ENCODE measurements at regions not wholly inside any gene's neighbourhood (a gene's known extent, or its start where the extent isn't known, plus 50 kb on each side); places are given as distances from the start of the nearest gene placed in this dataset.

- no peaks in the 10 kb centered on the region for H3K27me3 ChIP-seq (ENCODE audit: control insufficient read depth in 2 of 2, insufficient read depth in 1 of 2, low read length in 1 of 2)
- no peak overlapping the region for H3K27ac ChIP-seq (ENCODE audit: low read depth in 1 of 2, low read length in 1 of 2)
- H3K4me1 ChIP-seq (ENCODE audit: control insufficient read depth in 2 of 2, insufficient read depth in 2 of 2, low read length in 2 of 2) = no peaks in the 10 kb centered on the region
- no peak overlapping the region for H3K4me3 ChIP-seq (ENCODE audit: low read length in 2 of 2)
- H3K9me3 ChIP-seq (ENCODE audit: control insufficient read depth in 2 of 2, insufficient read depth in 1 of 2, low read length in 1 of 2) = no peaks in the 10 kb centered on the region
- WGBS = 95% methylated on average over 4 of the region's 4 CpGs
- no peak for DNase-seq (ENCODE audit: low read depth in 6 of 9, low spot score in 9 of 9)
- H3K36me3 ChIP-seq (ENCODE audit: control insufficient read depth in 2 of 2, insufficient read depth in 2 of 2, low read length in 1 of 2) = no peaks in the 10 kb centered on the region
These were observed 179.3 kb upstream of the NEBL start for GRCh38 chr10:21076381-21076780.

- Histone ChIP-seq H3K27ac (ENCODE audit: low read depth in 1 of 2, low read length in 1 of 2) (no peak overlapping the region), H3K4me1 (ENCODE audit: control insufficient read depth in 2 of 2, insufficient read depth in 2 of 2, low read length in 2 of 2) (no peaks in the 10 kb centered on the region), H3K4me3 (ENCODE audit: low read length in 2 of 2) (no peak overlapping the region), H3K27me3 (ENCODE audit: control insufficient read depth in 2 of 2, insufficient read depth in 1 of 2, low read length in 1 of 2) (no peaks in the 10 kb centered on the region), H3K9me3 (ENCODE audit: control insufficient read depth in 2 of 2, insufficient read depth in 1 of 2, low read length in 1 of 2) (no peaks in the 10 kb centered on the region), H3K36me3 (ENCODE audit: control insufficient read depth in 2 of 2, insufficient read depth in 2 of 2, low read length in 1 of 2) (no peaks in the 10 kb centered on the region)
- WGBS = 96% methylated on average over 6 of the region's 6 CpGs
- no peak for DNase-seq (ENCODE audit: low read depth in 6 of 9, low spot score in 9 of 9)
These were observed 178.8 kb upstream of the NEBL start for GRCh38 chr10:21075880-21076279.

GRCh38 chr10:21071001-21071673, 174.0 kb upstream of the NEBL start:
- Histone ChIP-seq H3K27ac (ENCODE audit: low read depth in 1 of 2, low read length in 1 of 2) (no peak overlapping the region), H3K27me3 (ENCODE audit: control insufficient read depth in 2 of 2, insufficient read depth in 1 of 2, low read length in 1 of 2) (no peaks in the 10 kb centered on the region), H3K9me3 (ENCODE audit: control insufficient read depth in 2 of 2, insufficient read depth in 1 of 2, low read length in 1 of 2) (no peaks in the 10 kb centered on the region), H3K4me1 (ENCODE audit: control insufficient read depth in 2 of 2, insufficient read depth in 2 of 2, low read length in 2 of 2) (no peaks in the 10 kb centered on the region), H3K4me3 (ENCODE audit: low read length in 2 of 2) (no peak overlapping the region), H3K36me3 (ENCODE audit: control insufficient read depth in 2 of 2, insufficient read depth in 2 of 2, low read length in 1 of 2) (no peaks in the 10 kb centered on the region)
- no peak for DNase-seq (ENCODE audit: low read depth in 6 of 9, low spot score in 9 of 9)
- 92% methylated on average over 3 of the region's 3 CpGs for WGBS

- no peaks in the 10 kb centered on the region for H3K27me3 ChIP-seq (ENCODE audit: control insufficient read depth in 2 of 2, insufficient read depth in 1 of 2, low read length in 1 of 2)
- DNase-seq (ENCODE audit: low read depth in 6 of 9, low spot score in 9 of 9) = no peak
- 81% methylated on average over 10 of the region's 10 CpGs for WGBS
- no peaks in the 10 kb centered on the region for H3K4me1 ChIP-seq (ENCODE audit: control insufficient read depth in 2 of 2, insufficient read depth in 2 of 2, low read length in 2 of 2)
- H3K27ac ChIP-seq (ENCODE audit: low read depth in 1 of 2, low read length in 1 of 2) = no peak overlapping the region
- no peaks in the 10 kb centered on the region for H3K9me3 ChIP-seq (ENCODE audit: control insufficient read depth in 2 of 2, insufficient read depth in 1 of 2, low read length in 1 of 2)
- no peak overlapping the region for H3K4me3 ChIP-seq (ENCODE audit: low read length in 2 of 2)
- no peaks in the 10 kb centered on the region for H3K36me3 ChIP-seq (ENCODE audit: control insufficient read depth in 2 of 2, insufficient read depth in 2 of 2, low read length in 1 of 2)
These were observed 173.0 kb upstream of the NEBL start for GRCh38 chr10:21069929-21070700.

- 83% methylated on average over 5 of the region's 5 CpGs for WGBS
- Histone ChIP-seq H3K4me3 (ENCODE audit: low read length in 2 of 2) (no peak overlapping the region), H3K27me3 (ENCODE audit: control insufficient read depth in 2 of 2, insufficient read depth in 1 of 2, low read length in 1 of 2) (no peaks in the 10 kb centered on the region), H3K36me3 (ENCODE audit: control insufficient read depth in 2 of 2, insufficient read depth in 2 of 2, low read length in 1 of 2) (no peaks in the 10 kb centered on the region), H3K9me3 (ENCODE audit: control insufficient read depth in 2 of 2, insufficient read depth in 1 of 2, low read length in 1 of 2) (no peaks in the 10 kb centered on the region), H3K27ac (ENCODE audit: low read depth in 1 of 2, low read length in 1 of 2) (no peak overlapping the region), H3K4me1 (ENCODE audit: control insufficient read depth in 2 of 2, insufficient read depth in 2 of 2, low read length in 2 of 2) (no peaks in the 10 kb centered on the region)
- no peak for DNase-seq (ENCODE audit: low read depth in 6 of 9, low spot score in 9 of 9)
These were observed 172.2 kb upstream of the NEBL start for GRCh38 chr10:21069278-21069677.

GRCh38 chr10:21068026-21068656, 171.0 kb upstream of the NEBL start:
- H3K4me1 ChIP-seq (ENCODE audit: control insufficient read depth in 2 of 2, insufficient read depth in 2 of 2, low read length in 2 of 2) = no peaks in the 10 kb centered on the region
- 83% methylated on average over 3 of the region's 3 CpGs for WGBS

GRCh38 chr10:21065621-21066248, 168.6 kb upstream of the NEBL start:
- H3K4me3 ChIP-seq (ENCODE audit: low read length in 2 of 2) = no peak overlapping the region
- H3K27me3 ChIP-seq (ENCODE audit: control insufficient read depth in 2 of 2, insufficient read depth in 1 of 2, low read length in 1 of 2) = no peaks in the 10 kb centered on the region
- H3K9me3 ChIP-seq (ENCODE audit: control insufficient read depth in 2 of 2, insufficient read depth in 1 of 2, low read length in 1 of 2) = no peaks in the 10 kb centered on the region
- DNase-seq (ENCODE audit: low read depth in 6 of 9, low spot score in 9 of 9) = no peak
- no peak overlapping the region for H3K27ac ChIP-seq (ENCODE audit: low read depth in 1 of 2, low read length in 1 of 2)
- 91% methylated on average over 2 of the region's 2 CpGs for WGBS
- H3K4me1 ChIP-seq (ENCODE audit: control insufficient read depth in 2 of 2, insufficient read depth in 2 of 2, low read length in 2 of 2) = no peaks in the 10 kb centered on the region
- no peaks in the 10 kb centered on the region for H3K36me3 ChIP-seq (ENCODE audit: control insufficient read depth in 2 of 2, insufficient read depth in 2 of 2, low read length in 1 of 2)

More at GRCh38 chr10:21068026-21068656, 171.0 kb upstream of the NEBL start:
- DNase-seq (ENCODE audit: low read depth in 6 of 9, low spot score in 9 of 9) = no peak
- Histone ChIP-seq H3K27ac (ENCODE audit: low read depth in 1 of 2, low read length in 1 of 2) (no peak overlapping the region), H3K9me3 (ENCODE audit: control insufficient read depth in 2 of 2, insufficient read depth in 1 of 2, low read length in 1 of 2) (no peaks in the 10 kb centered on the region), H3K36me3 (ENCODE audit: control insufficient read depth in 2 of 2, insufficient read depth in 2 of 2, low read length in 1 of 2) (no peaks in the 10 kb centered on the region), H3K27me3 (ENCODE audit: control insufficient read depth in 2 of 2, insufficient read depth in 1 of 2, low read length in 1 of 2) (no peaks in the 10 kb centered on the region), H3K4me3 (ENCODE audit: low read length in 2 of 2) (no peak overlapping the region)

GRCh38 chr10:21061982-21062381, 164.9 kb upstream of the NEBL start:
- H3K36me3 ChIP-seq (ENCODE audit: control insufficient read depth in 2 of 2, insufficient read depth in 2 of 2, low read length in 1 of 2) = no peaks in the 10 kb centered on the region
- H3K4me3 ChIP-seq (ENCODE audit: low read length in 2 of 2) = no peak overlapping the region
- no peaks in the 10 kb centered on the region for H3K27me3 ChIP-seq (ENCODE audit: control insufficient read depth in 2 of 2, insufficient read depth in 1 of 2, low read length in 1 of 2)
- no peak for DNase-seq (ENCODE audit: low read depth in 6 of 9, low spot score in 9 of 9)
- H3K4me1 ChIP-seq (ENCODE audit: control insufficient read depth in 2 of 2, insufficient read depth in 2 of 2, low read length in 2 of 2) = no peaks in the 10 kb centered on the region
- peaks cover 0 to 3% of the 10 kb centered on the region in 2 donors for H3K9me3 ChIP-seq (ENCODE audit: control insufficient read depth in 2 of 2, insufficient read depth in 1 of 2, low read length in 1 of 2)
- H3K27ac ChIP-seq (ENCODE audit: low read depth in 1 of 2, low read length in 1 of 2) = no peak overlapping the region
- WGBS = 87% methylated on average over 4 of the region's 4 CpGs

GRCh38 chr10:21061184-21061583, 164.1 kb upstream of the NEBL start:
- no peaks in the 10 kb centered on the region for H3K36me3 ChIP-seq (ENCODE audit: control insufficient read depth in 2 of 2, insufficient read depth in 2 of 2, low read length in 1 of 2)
- no peaks in the 10 kb centered on the region for H3K4me1 ChIP-seq (ENCODE audit: control insufficient read depth in 2 of 2, insufficient read depth in 2 of 2, low read length in 2 of 2)
- peaks cover 0 to 3% of the 10 kb centered on the region in 2 donors for H3K9me3 ChIP-seq (ENCODE audit: control insufficient read depth in 2 of 2, insufficient read depth in 1 of 2, low read length in 1 of 2)
- DNase-seq (ENCODE audit: low read depth in 6 of 9, low spot score in 9 of 9) = no peak
- no peak overlapping the region for H3K4me3 ChIP-seq (ENCODE audit: low read length in 2 of 2)
- 98% methylated on average over 2 of the region's 2 CpGs for WGBS
- no peak overlapping the region for H3K27ac ChIP-seq (ENCODE audit: low read depth in 1 of 2, low read length in 1 of 2)
- no peaks in the 10 kb centered on the region for H3K27me3 ChIP-seq (ENCODE audit: control insufficient read depth in 2 of 2, insufficient read depth in 1 of 2, low read length in 1 of 2)

All from thymus (tissue), 11 donors.